ENCODE measurements at regions not wholly inside any gene's neighbourhood (a gene's known extent, or its start where the extent isn't known, plus 50 kb on each side); places are given as distances from the start of the nearest gene placed in this dataset.

DNA sequence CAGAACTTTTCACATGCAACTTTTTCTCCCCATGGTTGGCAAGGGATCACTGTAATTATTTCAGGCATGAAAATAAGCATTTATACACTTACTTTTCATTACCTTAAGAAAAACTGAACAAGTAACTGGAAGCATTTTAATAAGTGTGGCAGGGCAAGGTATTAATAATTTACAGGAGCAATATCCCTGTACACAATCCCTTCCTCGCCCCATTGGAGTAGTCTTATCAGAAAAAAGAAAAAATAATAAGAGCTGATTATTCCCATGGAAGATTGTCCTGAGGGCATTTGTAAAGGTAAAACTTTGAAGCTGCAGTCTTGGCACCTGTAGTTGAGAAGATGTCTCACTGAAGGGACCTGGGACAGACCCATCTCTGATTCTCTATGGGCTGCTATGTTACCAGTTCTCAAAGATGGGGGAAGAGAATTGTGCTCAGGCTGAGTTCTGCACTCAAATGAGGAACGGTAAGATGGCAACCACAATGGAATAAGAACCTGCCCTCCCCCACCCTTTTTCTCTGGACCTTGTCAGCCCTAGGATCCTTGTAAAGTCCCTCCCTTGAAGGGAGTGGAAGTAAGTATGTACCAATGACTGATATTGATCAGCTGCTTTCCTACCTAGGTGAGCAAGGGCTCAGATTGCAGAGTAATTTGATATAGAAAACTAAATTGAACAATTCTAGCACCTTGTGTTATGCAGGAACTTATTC is 70.0 kb upstream of the AHI1 start:
- ATAC-seq (no peak), DNase-seq (no peak)
- Histone ChIP-seq H3K27ac (ENCODE audit: low read length) (no peak overlapping the region), H3K36me3 (ENCODE audit: control insufficient read depth, insufficient read depth, low read length) (no peaks in the 10 kb centered on the region), H3K4me1 (ENCODE audit: control insufficient read depth, insufficient read depth, low read length) (peaks cover 24% of the 10 kb centered on the region), H3K27me3 (ENCODE audit: control insufficient read depth, insufficient read depth, low read length) (no peaks in the 10 kb centered on the region), H3K4me3 (ENCODE audit: low read length) (no peak overlapping the region), H3K9me3 (ENCODE audit: control insufficient read depth, insufficient read depth, low read length) (no peaks in the 10 kb centered on the region)
- Mint-ChIP-seq H3K27me3 (ENCODE audit: low read depth in 2 of 2) (no peaks in the 10 kb centered on the region), H3K4me1 (peaks cover 27 to 41% of the 10 kb centered on the region in 2 donors), H3K9me3 (no peaks in the 10 kb centered on the region), H3K27ac (peak overlapping the region; percentile 37 to 81), H3K4me3 (peak overlapping the region; percentile 62), H3K36me3 (no peaks in the 10 kb centered on the region)
- intact Hi-C loops (cut with micrococcal nuclease): loop anchor here (1.0 kb wide), 2 partner anchors 31 to 57 kb away; no protein-coding TSS in a partner anchor
- TF ChIP-seq, protein P1, sequence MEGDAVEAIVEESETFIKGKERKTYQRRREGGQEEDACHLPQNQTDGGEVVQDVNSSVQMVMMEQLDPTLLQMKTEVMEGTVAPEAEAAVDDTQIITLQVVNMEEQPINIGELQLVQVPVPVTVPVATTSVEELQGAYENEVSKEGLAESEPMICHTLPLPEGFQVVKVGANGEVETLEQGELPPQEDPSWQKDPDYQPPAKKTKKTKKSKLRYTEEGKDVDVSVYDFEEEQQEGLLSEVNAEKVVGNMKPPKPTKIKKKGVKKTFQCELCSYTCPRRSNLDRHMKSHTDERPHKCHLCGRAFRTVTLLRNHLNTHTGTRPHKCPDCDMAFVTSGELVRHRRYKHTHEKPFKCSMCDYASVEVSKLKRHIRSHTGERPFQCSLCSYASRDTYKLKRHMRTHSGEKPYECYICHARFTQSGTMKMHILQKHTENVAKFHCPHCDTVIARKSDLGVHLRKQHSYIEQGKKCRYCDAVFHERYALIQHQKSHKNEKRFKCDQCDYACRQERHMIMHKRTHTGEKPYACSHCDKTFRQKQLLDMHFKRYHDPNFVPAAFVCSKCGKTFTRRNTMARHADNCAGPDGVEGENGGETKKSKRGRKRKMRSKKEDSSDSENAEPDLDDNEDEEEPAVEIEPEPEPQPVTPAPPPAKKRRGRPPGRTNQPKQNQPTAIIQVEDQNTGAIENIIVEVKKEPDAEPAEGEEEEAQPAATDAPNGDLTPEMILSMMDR (IDR thresholded peaks at IDR 0.05): no peak
- WGBS (ENCODE audit: insufficient coverage): no CpG with 5 or more reads among the region's 2 CpGs

GRCh38 chr6:135568379-135568778 is 70.8 kb upstream of the AHI1 start:
- intact Hi-C loops (cut with micrococcal nuclease): loop anchor here (1.0 kb wide), 2 partner anchors 32 to 56 kb away; no protein-coding TSS in a partner anchor
- ATAC-seq: peak; percentile 88 to 99 (median 92)

GRCh38 chr6:135572051-135572450 is 74.5 kb upstream of the AHI1 start:
- Histone ChIP-seq H3K4me3 (ENCODE audit: low read length) (no peak overlapping the region), H3K4me1 (ENCODE audit: control insufficient read depth, insufficient read depth, low read length) (peaks cover 6% of the 10 kb centered on the region), H3K27me3 (ENCODE audit: control insufficient read depth, insufficient read depth, low read length) (no peaks in the 10 kb centered on the region), H3K36me3 (ENCODE audit: control insufficient read depth, insufficient read depth, low read length) (no peaks in the 10 kb centered on the region), H3K27ac (ENCODE audit: low read length) (no peak overlapping the region), H3K9me3 (ENCODE audit: control insufficient read depth, insufficient read depth, low read length) (no peaks in the 10 kb centered on the region)
- Mint-ChIP-seq H3K9me3 (no peaks in the 10 kb centered on the region), H3K4me3 (no peak overlapping the region), H3K27ac (peak overlapping the region in 1 of 2 donors; percentile 48), H3K4me1 (peaks cover 23 to 32% of the 10 kb centered on the region in 2 donors), H3K27me3 (ENCODE audit: low read depth in 2 of 2) (no peaks in the 10 kb centered on the region), H3K36me3 (no peaks in the 10 kb centered on the region)
- 76% methylated on average over 1 of the region's 1 CpG for WGBS (ENCODE audit: insufficient coverage)
- no peak for ATAC-seq
- DNase-seq: no peak
- TF ChIP-seq, protein P1 (IDR thresholded peaks at IDR 0.05): no peak
- intact Hi-C loops (cut with micrococcal nuclease): no loop called here

More at GRCh38 chr6:135568379-135568778, 70.8 kb upstream of the AHI1 start:
- DNase-seq: peak; percentile 30 to 74
- Mint-ChIP-seq H3K4me3 (peak overlapping the region; percentile 62), H3K27ac (peak overlapping the region; percentile 37 to 81), H3K27me3 (ENCODE audit: low read depth in 2 of 2) (no peaks in the 10 kb centered on the region), H3K4me1 (peaks cover 27 to 41% of the 10 kb centered on the region in 2 donors), H3K36me3 (no peaks in the 10 kb centered on the region), H3K9me3 (no peaks in the 10 kb centered on the region)
- no peaks in the 10 kb centered on the region for H3K36me3 ChIP-seq (ENCODE audit: control insufficient read depth, insufficient read depth, low read length)
- TF ChIP-seq, protein P1 (IDR thresholded peaks at IDR 0.05): no peak
- peaks cover 24% of the 10 kb centered on the region for H3K4me1 ChIP-seq (ENCODE audit: control insufficient read depth, insufficient read depth, low read length)
- no peaks in the 10 kb centered on the region for H3K9me3 ChIP-seq (ENCODE audit: control insufficient read depth, insufficient read depth, low read length)
- no peaks in the 10 kb centered on the region for H3K27me3 ChIP-seq (ENCODE audit: control insufficient read depth, insufficient read depth, low read length)
- no peak overlapping the region for H3K4me3 ChIP-seq (ENCODE audit: low read length)
- H3K27ac ChIP-seq (ENCODE audit: low read length): no peak overlapping the region
- WGBS (ENCODE audit: insufficient coverage): 0% methylated on average over 2 of the region's 3 CpGs

Data from natural killer cell (primary cell).